IMR-90 (cell line): ENCODE measurements at regions not wholly inside any gene's neighbourhood (a gene's known extent, or its start where the extent isn't known, plus 50 kb on each side); places are given as distances from the start of the nearest gene placed in this dataset.

ENCODE experiments used
- ATAC-seq: fragments of 200-7000 bp; cut with Tn5 transposase; 2 replicates; pipeline ENCODE4 v1.9.1; 2020; ENCODE audit warnings: low read depth, mild to moderate bottlenecking, moderate library complexity
- BruUV-seq: library from RNA; stranded (reverse); fragments of 400-500 nt; replicated peaks from 2 replicates; lab custom pipeline; 2021; lab: Mats Ljungman, UMichigan
- CTCF ChIA-PET: fragments of 300-600 bp; formaldehyde crosslinking; extraction: SDS; loops from one replicate; lab custom pipeline; 2021; ENCODE audit warnings: antibody characterized with exemption; lab: Yijun Ruan, JAX
- POLR2A ChIA-PET: fragments of 300-600 bp; sonication (Branson Sonifier 250); formaldehyde crosslinking; loops from one replicate; lab custom pipeline; 2022; ENCODE audit warnings: antibody characterized with exemption; ENCODE audit not compliant: unreplicated experiment; lab: Charles Lee
- DNase-seq: peaks from one replicate; pipeline ENCODE4 v3.0.0; 2013
- H2AFZ ChIP-seq: replicated peaks from 2 replicates; pipeline ENCODE3; 2013; ENCODE audit warnings: low read length, mild to moderate bottlenecking; ENCODE audit not compliant: poor library complexity
- H2AK5ac ChIP-seq: 2 replicates; pipeline ENCODE4 v1.6.1; 2013; ENCODE audit warnings: low read depth, low read length, inconsistent platforms
- H2AK9ac ChIP-seq: replicated peaks from 2 replicates; pipeline ENCODE3; 2013; ENCODE audit warnings: mild to moderate bottlenecking, low read depth, low read length, moderate library complexity; ENCODE audit not compliant: poor library complexity
- H2BK120ac ChIP-seq: 2 replicates; pipeline ENCODE4 v1.6.1; 2013; ENCODE audit warnings: low read depth, low read length, inconsistent platforms
- H2BK15ac ChIP-seq: 3 replicates; pipeline ENCODE4 v1.6.1; 2013; ENCODE audit warnings: low read depth, low read length, inconsistent platforms
- H2BK20ac ChIP-seq: 2 replicates; pipeline ENCODE4 v1.6.1; 2013; ENCODE audit warnings: low read depth, mild to moderate bottlenecking, inconsistent platforms, low read length, moderate library complexity
- H2BK5ac ChIP-seq: 2 replicates; pipeline ENCODE4 v1.6.1; 2013; ENCODE audit warnings: mild to moderate bottlenecking, low read depth, low read length, inconsistent platforms; ENCODE audit not compliant: poor library complexity, severe bottlenecking
- H3K14ac ChIP-seq: replicated peaks from 2 replicates; pipeline ENCODE4 v1.6.1; 2013; ENCODE audit warnings: low read depth, low read length, inconsistent platforms
- H3K18ac ChIP-seq: 2 replicates; pipeline ENCODE4 v1.6.1; 2013; ENCODE audit warnings: low read depth, low read length, control low read depth
- H3K23ac ChIP-seq: 2 replicates; pipeline ENCODE4 v1.6.1; 2013; ENCODE audit warnings: low read depth, low read length, inconsistent platforms
- H3K27ac ChIP-seq: 2 replicates; pipeline ENCODE4 v1.5.1; 2013; ENCODE audit warnings: mild to moderate bottlenecking, control low read depth, low read length; ENCODE audit not compliant: insufficient read depth
- H3K27me3 ChIP-seq: 2 replicates; pipeline ENCODE4 v1.6.1; 2013; ENCODE audit warnings: low read length; ENCODE audit not compliant: control insufficient read depth, insufficient read depth
- H3K36me3 ChIP-seq: 2 replicates; pipeline ENCODE4 v1.6.1; 2013; ENCODE audit warnings: low read length, mixed read lengths; ENCODE audit not compliant: control insufficient read depth, insufficient read depth
- H3K4ac ChIP-seq: 2 replicates; pipeline ENCODE4 v1.6.1; 2013; ENCODE audit warnings: low read depth, low read length, inconsistent platforms
- H3K4me1 ChIP-seq: 2 replicates; pipeline ENCODE4 v1.6.1; 2013; ENCODE audit warnings: low read length, mixed read lengths; ENCODE audit not compliant: control insufficient read depth, insufficient read depth
- H3K4me2 ChIP-seq: 2 replicates; pipeline ENCODE4 v1.6.1; 2013; ENCODE audit warnings: low read depth, mild to moderate bottlenecking, control low read depth, low read length, moderate library complexity
- H3K4me3 ChIP-seq: 2 replicates; pipeline ENCODE4 v1.5.1; 2013; ENCODE audit warnings: low read depth, mild to moderate bottlenecking, control low read depth, low read length, moderate library complexity; ENCODE audit not compliant: insufficient read depth
- H3K56ac ChIP-seq: 2 replicates; pipeline ENCODE4 v1.6.1; 2013; ENCODE audit warnings: low read length, inconsistent platforms; ENCODE audit not compliant: insufficient read depth; ENCODE audit errors: extremely low read depth
- H3K79me1 ChIP-seq, 2 experiments: 2 replicates each; pipeline ENCODE4 v1.6.1; 2013; ENCODE audit warnings: low read length in 2 of 2, inconsistent platforms in 1 of 2, low read depth in 1 of 2
- H3K9ac ChIP-seq: 2 replicates; pipeline ENCODE4 v1.6.1; 2013; ENCODE audit warnings: low read depth, low read length, control low read depth
- H3K9me1 ChIP-seq: 2 replicates; pipeline ENCODE4 v1.6.1; 2013; ENCODE audit warnings: low read length, inconsistent platforms; ENCODE audit not compliant: insufficient read depth
- H3K9me3 ChIP-seq: 2 replicates; pipeline ENCODE4 v1.6.1; 2013; ENCODE audit warnings: low read length; ENCODE audit not compliant: control insufficient read depth, insufficient read depth
- H4K20me1 ChIP-seq: 2 replicates; pipeline ENCODE4 v1.6.1; 2013; ENCODE audit warnings: low read length, inconsistent platforms; ENCODE audit not compliant: insufficient read depth
- H4K5ac ChIP-seq: 2 replicates; pipeline ENCODE4 v1.6.1; 2013; ENCODE audit warnings: mild to moderate bottlenecking, low read depth, low read length, control low read depth
- H4K8ac ChIP-seq, 2 experiments: 2 replicates each; pipeline ENCODE4 v1.6.1; 2013; ENCODE audit warnings: low read depth in 2 of 2, low read length in 2 of 2, control low read depth in 1 of 2, inconsistent platforms in 1 of 2
- H4K91ac ChIP-seq: 2 replicates; pipeline ENCODE4 v1.6.1; 2013; ENCODE audit warnings: low read depth, low read length, inconsistent platforms; ENCODE audit not compliant: insufficient read depth
- MAFK ChIP-seq: IDR thresholded peaks from 2 replicates; pipeline ENCODE4 v1.6.1; 2012; ENCODE audit warnings: low read depth, low read length, improper control_type of control experiment
- MXI1 ChIP-seq: IDR thresholded peaks from 2 replicates; pipeline ENCODE4 v1.6.1; 2012; ENCODE audit warnings: low read depth, mild to moderate bottlenecking, low read length, moderate library complexity, borderline replicate concordance
- POLR2A ChIP-seq: IDR thresholded peaks from 2 replicates; pipeline ENCODE4 v1.6.1; 2012; ENCODE audit warnings: mild to moderate bottlenecking, low read depth, low read length
- RAD21 ChIP-seq: IDR thresholded peaks from 2 replicates; pipeline ENCODE4 v1.6.1; 2012; ENCODE audit warnings: low read length, improper control_type of control experiment
- WGBS, 2 experiments: methylation state at CpG; one replicate each; pipeline versions ENCODE4 v1.1.5 to v1.1.7; 2013; ENCODE audit warnings: missing lambda C conversion rate in 2 of 2; ENCODE audit not compliant: insufficient read length in 1 of 2; ENCODE audit errors: extremely low coverage in 2 of 2; 5-methylcytosine and 5-hydroxymethylcytosine counted together
- dilution Hi-C: fragments of 300-500 bp; cut with HindIII; formaldehyde crosslinking; loops from one replicate; pipeline ENCODE4 v1.14.3; 2018; ENCODE audit warnings: low sequenced_read_pairs; ENCODE audit not compliant: unreplicated experiment
- in situ Hi-C: fragments of 300-500 bp; cut with MboI; formaldehyde crosslinking; loops from 3 replicates; pipeline ENCODE4 v1.14.3; 2019; ENCODE audit warnings: low sequenced_read_pairs, inconsistent platforms, mixed read lengths
- intact Hi-C: fragments of 100-400 bp; cut with micrococcal nuclease; formaldehyde crosslinking; loops from 2 replicates; pipeline ENCODE4 v1.10.0; 2022
- TF ChIP-seq, protein P1 (sequence below): fragments of 150-350 bp; IDR thresholded peaks from 2 replicates; pipeline ENCODE4 v1.6.1; 2016; ENCODE audit warnings: low read depth, mild to moderate bottlenecking, low read length, moderate library complexity, borderline replicate concordance
- TF ChIP-seq, protein P2 (sequence below): conservative IDR thresholded peaks from 2 replicates; pipeline ENCODE4 v1.5.1; 2012; ENCODE audit warnings: mild to moderate bottlenecking, low read depth, low read length, improper control_type of control experiment

DNA sequence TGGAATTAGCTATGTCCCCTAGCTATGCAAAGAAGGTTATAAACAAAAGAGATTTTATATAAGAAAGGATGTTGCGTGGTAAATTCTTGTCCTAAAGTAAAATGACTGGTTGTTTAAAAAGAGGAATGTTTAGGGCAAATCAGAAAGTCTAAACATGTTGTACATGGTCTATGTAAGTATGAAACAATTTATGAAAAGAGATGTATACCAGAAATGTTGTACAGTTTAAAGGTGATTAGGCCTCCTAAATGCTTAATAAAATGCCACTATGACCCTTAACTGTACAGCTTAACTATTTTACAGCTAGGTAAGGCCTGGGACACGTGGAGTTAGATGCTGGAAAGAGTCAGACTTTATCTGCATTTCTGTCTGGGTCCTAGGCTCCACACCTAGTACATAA is 775.9 kb upstream of the KLHL1 start:
- intact Hi-C loops: no loop called here
- BruUV-seq: no TSS peak

More for the DNA sequence above, 775.9 kb upstream of the KLHL1 start:
- no peak overlapping the region for H2AFZ ChIP-seq
- dilution Hi-C loops: no loop called here
- no peak overlapping the region for H3K14ac ChIP-seq
- no peak for TF ChIP-seq MAFK
- TF ChIP-seq RAD21: no peak
- TF ChIP-seq, protein P1, sequence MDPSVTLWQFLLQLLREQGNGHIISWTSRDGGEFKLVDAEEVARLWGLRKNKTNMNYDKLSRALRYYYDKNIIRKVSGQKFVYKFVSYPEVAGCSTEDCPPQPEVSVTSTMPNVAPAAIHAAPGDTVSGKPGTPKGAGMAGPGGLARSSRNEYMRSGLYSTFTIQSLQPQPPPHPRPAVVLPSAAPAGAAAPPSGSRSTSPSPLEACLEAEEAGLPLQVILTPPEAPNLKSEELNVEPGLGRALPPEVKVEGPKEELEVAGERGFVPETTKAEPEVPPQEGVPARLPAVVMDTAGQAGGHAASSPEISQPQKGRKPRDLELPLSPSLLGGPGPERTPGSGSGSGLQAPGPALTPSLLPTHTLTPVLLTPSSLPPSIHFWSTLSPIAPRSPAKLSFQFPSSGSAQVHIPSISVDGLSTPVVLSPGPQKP: no peak
- TF ChIP-seq, protein P2, sequence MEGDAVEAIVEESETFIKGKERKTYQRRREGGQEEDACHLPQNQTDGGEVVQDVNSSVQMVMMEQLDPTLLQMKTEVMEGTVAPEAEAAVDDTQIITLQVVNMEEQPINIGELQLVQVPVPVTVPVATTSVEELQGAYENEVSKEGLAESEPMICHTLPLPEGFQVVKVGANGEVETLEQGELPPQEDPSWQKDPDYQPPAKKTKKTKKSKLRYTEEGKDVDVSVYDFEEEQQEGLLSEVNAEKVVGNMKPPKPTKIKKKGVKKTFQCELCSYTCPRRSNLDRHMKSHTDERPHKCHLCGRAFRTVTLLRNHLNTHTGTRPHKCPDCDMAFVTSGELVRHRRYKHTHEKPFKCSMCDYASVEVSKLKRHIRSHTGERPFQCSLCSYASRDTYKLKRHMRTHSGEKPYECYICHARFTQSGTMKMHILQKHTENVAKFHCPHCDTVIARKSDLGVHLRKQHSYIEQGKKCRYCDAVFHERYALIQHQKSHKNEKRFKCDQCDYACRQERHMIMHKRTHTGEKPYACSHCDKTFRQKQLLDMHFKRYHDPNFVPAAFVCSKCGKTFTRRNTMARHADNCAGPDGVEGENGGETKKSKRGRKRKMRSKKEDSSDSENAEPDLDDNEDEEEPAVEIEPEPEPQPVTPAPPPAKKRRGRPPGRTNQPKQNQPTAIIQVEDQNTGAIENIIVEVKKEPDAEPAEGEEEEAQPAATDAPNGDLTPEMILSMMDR: no peak
- TF ChIP-seq POLR2A: no peak
- TF ChIP-seq MXI1: no peak
- H2BK15ac ChIP-seq: no peak overlapping the region
- no peak overlapping the region for H4K8ac ChIP-seq
- no peaks in the 10 kb centered on the region for H3K36me3 ChIP-seq
- H2BK20ac ChIP-seq: no peak overlapping the region
- no peak overlapping the region for H3K23ac ChIP-seq
- no peaks in the 10 kb centered on the region for H3K79me1 ChIP-seq
- ATAC-seq (no peak), DNase-seq (no peak)
- no peak overlapping the region for H3K9ac ChIP-seq
- no peak overlapping the region for H2BK120ac ChIP-seq
- no peak overlapping the region for H3K4me3 ChIP-seq
- no peak overlapping the region for H3K56ac ChIP-seq
- H3K4me1 ChIP-seq: no peaks in the 10 kb centered on the region
- no peak overlapping the region for H3K27ac ChIP-seq
- no peak overlapping the region for H3K4me2 ChIP-seq
- no peaks in the 10 kb centered on the region for H4K20me1 ChIP-seq
- H3K27me3 ChIP-seq: no peaks in the 10 kb centered on the region
- 0 out of 2 replicates have a peak, but pooled peaks cover 2% of the 10 kb centered on the region for H3K9me3 ChIP-seq
- no peak overlapping the region for H4K5ac ChIP-seq
- H2AK9ac ChIP-seq: no peak overlapping the region
- H3K4ac ChIP-seq: no peak overlapping the region
- no peak overlapping the region for H3K18ac ChIP-seq
- no peak overlapping the region for H2BK5ac ChIP-seq
- in situ Hi-C loops: no loop called here
- H2AK5ac ChIP-seq: no peak overlapping the region
- H3K9me1 ChIP-seq: no peaks in the 10 kb centered on the region
- no peak overlapping the region for H4K91ac ChIP-seq
- CTCF ChIA-PET: no interaction called here
- POLR2A ChIA-PET: no interaction called here
- WGBS, 2 experiments: no CpG with 5 or more reads among the region's 2 CpGs
